ENCODE measurements at regions not wholly inside any gene's neighbourhood (a gene's known extent, or its start where the extent isn't known, plus 50 kb on each side); places are given as distances from the start of the nearest gene placed in this dataset.

- no peak for TF ChIP-seq ZBTB33 (IDR thresholded peaks at IDR 0.05)
- no peak for TF ChIP-seq CTCF (IDR thresholded peaks at IDR 0.05; ENCODE audit: low read depth, low read length, missing input control)
- no peak for TF ChIP-seq RAD21 (IDR thresholded peaks at IDR 0.05)
These were observed 96.2 kb downstream of the PLK2 start for GRCh38 chr5:58363461-58364249.

Data from liver (tissue), 3 donors.